H9 (cell line): ENCODE measurements at regions not wholly inside any gene's neighbourhood (a gene's known extent, or its start where the extent isn't known, plus 50 kb on each side); places are given as distances from the start of the nearest gene placed in this dataset.

ENCODE experiments used
- DNase-seq: peaks from one replicate; pipeline ENCODE4 v3.0.0-alpha.2; 2017
- H2AFZ ChIP-seq: one replicate; pipeline ENCODE4 v1.6.1; 2013; ENCODE audit warnings: mild to moderate bottlenecking, low read length, control low read depth, moderate library complexity
- H2AK5ac ChIP-seq: 2 replicates; pipeline ENCODE4 v1.6.1; 2013; ENCODE audit warnings: low read length, control low read depth, mixed read lengths; ENCODE audit not compliant: insufficient read length
- H2BK120ac ChIP-seq: one replicate; pipeline ENCODE4 v1.6.1; 2013; ENCODE audit warnings: low read depth, mild to moderate bottlenecking, low read length, control low read depth, inconsistent platforms; ENCODE audit not compliant: poor library complexity, severe bottlenecking
- H2BK12ac ChIP-seq: 2 replicates; pipeline ENCODE4 v1.6.1; 2013; ENCODE audit warnings: low read length, control low read depth, mixed read lengths, low read depth; ENCODE audit not compliant: insufficient read length
- H2BK15ac ChIP-seq: 2 replicates; pipeline ENCODE4 v1.6.1; 2013; ENCODE audit warnings: low read depth, low read length, control low read depth
- H2BK20ac ChIP-seq: one replicate; pipeline ENCODE4 v1.6.1; 2013; ENCODE audit warnings: low read depth, mild to moderate bottlenecking, low read length, control low read depth, inconsistent platforms; ENCODE audit not compliant: poor library complexity, severe bottlenecking
- H2BK5ac ChIP-seq: 2 replicates; pipeline ENCODE4 v1.6.1; 2013; ENCODE audit warnings: low read length, control low read depth, mixed read lengths; ENCODE audit not compliant: insufficient read length
- H3K14ac ChIP-seq: 2 replicates; pipeline ENCODE4 v1.6.1; 2013; ENCODE audit warnings: low read length, control low read depth; ENCODE audit not compliant: insufficient read depth
- H3K18ac ChIP-seq: 2 replicates; pipeline ENCODE4 v1.6.1; 2013; ENCODE audit warnings: low read depth, mild to moderate bottlenecking, mixed read lengths, low read length, control low read depth; ENCODE audit not compliant: insufficient read length
- H3K23ac ChIP-seq: 2 replicates; pipeline ENCODE4 v1.6.1; 2013; ENCODE audit warnings: low read length, control low read depth, mixed read lengths, low read depth; ENCODE audit not compliant: insufficient read length
- H3K23me2 ChIP-seq: 2 replicates; pipeline ENCODE4 v1.6.1; 2013; ENCODE audit warnings: low read depth, mild to moderate bottlenecking, mixed read lengths, low read length, control low read depth; ENCODE audit not compliant: insufficient read length, poor library complexity, severe bottlenecking
- H3K27ac ChIP-seq: 2 replicates; pipeline ENCODE4 v1.5.1; 2013; ENCODE audit warnings: low read length, control low read depth, mixed read lengths, low read depth; ENCODE audit not compliant: insufficient read length
- H3K27me3 ChIP-seq: 2 replicates; pipeline ENCODE4 v1.6.1; 2013; ENCODE audit warnings: low read length, control low read depth, inconsistent platforms; ENCODE audit not compliant: insufficient read depth
- H3K4ac ChIP-seq: 2 replicates; pipeline ENCODE4 v1.6.1; 2013; ENCODE audit warnings: low read depth, mild to moderate bottlenecking, control low read depth, inconsistent platforms, low read length, moderate library complexity
- H3K4me1 ChIP-seq: 2 replicates; pipeline ENCODE4 v1.6.1; 2013; ENCODE audit warnings: low read length, control low read depth, inconsistent platforms; ENCODE audit not compliant: insufficient read depth
- H3K4me2 ChIP-seq: 2 replicates; pipeline ENCODE4 v1.6.1; 2013; ENCODE audit warnings: low read length, control low read depth, mixed read lengths; ENCODE audit not compliant: insufficient read length, insufficient read depth
- H3K56ac ChIP-seq: 2 replicates; pipeline ENCODE4 v1.6.1; 2013; ENCODE audit warnings: low read depth, mild to moderate bottlenecking, mixed read lengths, low read length, control low read depth; ENCODE audit not compliant: insufficient read length
- H3K79me1 ChIP-seq: 2 replicates; pipeline ENCODE4 v1.6.1; 2013; ENCODE audit warnings: low read depth, mild to moderate bottlenecking, moderate library complexity, low read length, control low read depth, inconsistent platforms; ENCODE audit not compliant: insufficient read depth, poor library complexity, severe bottlenecking
- H3K79me2 ChIP-seq: 2 replicates; pipeline ENCODE4 v1.6.1; 2013; ENCODE audit warnings: low read length, control low read depth, inconsistent platforms; ENCODE audit not compliant: insufficient read depth
- H3K9ac ChIP-seq: 2 replicates; pipeline ENCODE4 v1.6.1; 2013; ENCODE audit warnings: low read length, control low read depth, mixed read lengths; ENCODE audit not compliant: insufficient read length; ENCODE audit errors: extremely low read depth
- H3K9me3 ChIP-seq: one replicate; pipeline ENCODE4 v1.6.1; 2013; ENCODE audit warnings: low read depth, low read length, inconsistent platforms; ENCODE audit not compliant: control insufficient read depth
- H3T11ph ChIP-seq: one replicate; pipeline ENCODE4 v1.6.1; 2013; ENCODE audit warnings: mild to moderate bottlenecking, low read length, control low read depth, inconsistent platforms
- H4K20me1 ChIP-seq: one replicate; pipeline ENCODE4 v1.6.1; 2013; ENCODE audit not compliant: control insufficient read depth, insufficient read length, insufficient read depth
- H4K5ac ChIP-seq: 2 replicates; pipeline ENCODE4 v1.6.1; 2013; ENCODE audit warnings: low read depth, mild to moderate bottlenecking, mixed read lengths, low read length, control low read depth; ENCODE audit not compliant: insufficient read length
- H4K8ac ChIP-seq: replicated peaks from 2 replicates; pipeline ENCODE4 v1.6.1; 2013; ENCODE audit warnings: low read length, control low read depth, mixed read lengths, low read depth; ENCODE audit not compliant: insufficient read length
- H4K91ac ChIP-seq: 2 replicates; pipeline ENCODE4 v1.6.1; 2013; ENCODE audit warnings: low read depth, mild to moderate bottlenecking, moderate library complexity, mixed read lengths, low read length, control low read depth; ENCODE audit not compliant: insufficient read length
- H3K27ac Mint-ChIP-seq, 3 experiments: 2 replicates in 2 of 3; 3 replicates in 1 of 3; pipeline ENCODE4 v1.8.0; 2020 to 2021; ENCODE audit warnings: mixed read lengths in 3 of 3, mild to moderate bottlenecking in 1 of 3, moderate library complexity in 1 of 3
- H3K27me3 Mint-ChIP-seq: 2 replicates; pipeline ENCODE4 v1.8.0; 2021; ENCODE audit warnings: low read depth, mild to moderate bottlenecking, moderate library complexity, mixed read lengths
- H3K36me3 Mint-ChIP-seq, 3 experiments: 2 replicates in 2 of 3; 3 replicates in 1 of 3; pipeline ENCODE4 v1.8.0; 2020 to 2021; ENCODE audit warnings: low read depth in 3 of 3, mixed read lengths in 3 of 3; ENCODE audit not compliant: insufficient read depth in 1 of 3
- H3K4me1 Mint-ChIP-seq, 2 experiments: 2 replicates each; pipeline ENCODE4 v1.8.0; 2020; ENCODE audit warnings: mixed read lengths in 2 of 2
- H3K4me3 Mint-ChIP-seq, 2 experiments: 2 replicates in 1 of 2; 3 replicates in 1 of 2; pipeline ENCODE4 v1.8.0; 2020 to 2021; ENCODE audit warnings: mild to moderate bottlenecking in 2 of 2, mixed read lengths in 2 of 2, moderate library complexity in 1 of 2
- H3K9me3 Mint-ChIP-seq, 2 experiments: 2 replicates in 1 of 2; 3 replicates in 1 of 2; pipeline ENCODE4 v1.8.0; 2020; ENCODE audit warnings: mild to moderate bottlenecking in 2 of 2, mixed read lengths in 2 of 2, moderate library complexity in 1 of 2
- WGBS: extraction: QIAGEN DNeasy Blood & Tissue Kit; methylation state at CpG from one replicate; pipeline ENCODE4 v1.1.7; 2013; ENCODE audit warnings: missing lambda C conversion rate, low lambda C conversion rate, mixed read lengths; ENCODE audit not compliant: insufficient read length; ENCODE audit errors: extremely low coverage; 5-methylcytosine and 5-hydroxymethylcytosine counted together
- TF ChIP-seq, protein P1 (sequence below): fragments of 200-600 bp; sonication (generic); conservative IDR thresholded peaks from 3 replicates; pipeline ENCODE4 v1.8.0; 2021; ENCODE audit warnings: antibody characterized with exemption, mild to moderate bottlenecking

DNA sequence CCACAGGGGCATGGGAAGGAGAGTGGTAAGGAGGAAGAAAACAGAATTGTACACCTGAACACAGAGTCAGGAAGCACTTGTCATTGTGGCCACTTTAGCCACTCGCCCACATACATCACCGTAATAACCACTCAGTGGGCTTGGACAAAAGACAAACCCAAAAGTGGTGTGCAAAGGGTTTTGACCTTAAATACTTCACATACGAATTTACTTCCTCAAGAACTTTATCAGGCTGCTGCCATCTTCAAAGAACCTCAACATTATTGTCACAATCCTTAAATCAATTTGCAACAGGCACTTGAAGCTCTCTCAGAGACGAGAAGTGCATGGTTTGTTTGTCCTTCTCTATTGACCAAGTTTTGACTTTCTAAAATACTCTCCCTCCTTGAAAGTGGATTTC lies 187.3 kb upstream of the EGLN3 start:
- TF ChIP-seq, protein P1, sequence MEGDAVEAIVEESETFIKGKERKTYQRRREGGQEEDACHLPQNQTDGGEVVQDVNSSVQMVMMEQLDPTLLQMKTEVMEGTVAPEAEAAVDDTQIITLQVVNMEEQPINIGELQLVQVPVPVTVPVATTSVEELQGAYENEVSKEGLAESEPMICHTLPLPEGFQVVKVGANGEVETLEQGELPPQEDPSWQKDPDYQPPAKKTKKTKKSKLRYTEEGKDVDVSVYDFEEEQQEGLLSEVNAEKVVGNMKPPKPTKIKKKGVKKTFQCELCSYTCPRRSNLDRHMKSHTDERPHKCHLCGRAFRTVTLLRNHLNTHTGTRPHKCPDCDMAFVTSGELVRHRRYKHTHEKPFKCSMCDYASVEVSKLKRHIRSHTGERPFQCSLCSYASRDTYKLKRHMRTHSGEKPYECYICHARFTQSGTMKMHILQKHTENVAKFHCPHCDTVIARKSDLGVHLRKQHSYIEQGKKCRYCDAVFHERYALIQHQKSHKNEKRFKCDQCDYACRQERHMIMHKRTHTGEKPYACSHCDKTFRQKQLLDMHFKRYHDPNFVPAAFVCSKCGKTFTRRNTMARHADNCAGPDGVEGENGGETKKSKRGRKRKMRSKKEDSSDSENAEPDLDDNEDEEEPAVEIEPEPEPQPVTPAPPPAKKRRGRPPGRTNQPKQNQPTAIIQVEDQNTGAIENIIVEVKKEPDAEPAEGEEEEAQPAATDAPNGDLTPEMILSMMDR, result no peak
- Histone ChIP-seq H3K27ac (no peak overlapping the region), H3K4me2 (no peak overlapping the region), H3K23ac (no peak overlapping the region), H3T11ph (no peak overlapping the region), H2BK5ac (no peak overlapping the region), H3K27me3 (no peaks in the 10 kb centered on the region), H4K8ac (no peak overlapping the region), H3K18ac (no peak overlapping the region), H2BK20ac (no peak overlapping the region), H4K5ac (no peak overlapping the region), H3K56ac (no peak overlapping the region), H3K23me2 (no peaks in the 10 kb centered on the region), H2BK120ac (no peak overlapping the region), H3K79me1 (no peaks in the 10 kb centered on the region), H3K9ac (no peak overlapping the region), H2BK12ac (no peak overlapping the region), H3K14ac (no peak overlapping the region), H3K9me3 (no peaks in the 10 kb centered on the region), H3K4ac (no peak overlapping the region), H4K20me1 (no peaks in the 10 kb centered on the region), H3K4me1 (no peaks in the 10 kb centered on the region; the same call in 1 of the 2 replicates), H4K91ac (no peak overlapping the region), H2AFZ (no peak overlapping the region), H3K79me2 (no peaks in the 10 kb centered on the region), H2AK5ac (no peak overlapping the region), H2BK15ac (no peak overlapping the region)
- Mint-ChIP-seq H3K4me3 (no peak overlapping the region), H3K27ac (no peak overlapping the region), H3K27me3 (no peaks in the 10 kb centered on the region), H3K4me1 (peaks cover 16 to 19% of the 10 kb centered on the region in 2 experiments), H3K36me3 (peaks cover 3 to 12% (median 5%) of the 10 kb centered on the region in 3 experiments; a peak in 5 of 7 replicates), H3K9me3 (peaks cover 15 to 17% of the 10 kb centered on the region in 2 experiments; a peak in 4 of 5 replicates)
- no peak for DNase-seq
- WGBS, result no CpG with 5 or more reads among the region's 4 CpGs
